GM06990 (cell line): ENCODE measurements at regions not wholly inside any gene's neighbourhood (a gene's known extent, or its start where the extent isn't known, plus 50 kb on each side); places are given as distances from the start of the nearest gene placed in this dataset.

Experiments
- DNase-seq: peaks from one replicate; pipeline ENCODE4 v3.0.0-alpha.2; 2011; ENCODE audit not compliant: insufficient read length; ENCODE audit errors: extremely low read depth
- H3K27me3 ChIP-seq: replicated peaks from 2 replicates; pipeline ENCODE4 v1.6.0; 2011; ENCODE audit warnings: low read length; ENCODE audit not compliant: control insufficient read depth, insufficient read depth
- H3K36me3 ChIP-seq: 2 replicates; pipeline ENCODE4 v1.5.1; 2011; ENCODE audit warnings: low read length; ENCODE audit not compliant: control insufficient read depth, insufficient read depth
- H3K4me3 ChIP-seq: replicated peaks from 2 replicates; pipeline ENCODE4 v1.5.1; 2011; ENCODE audit warnings: low read depth, mild to moderate bottlenecking, control low read depth, low read length
- TF ChIP-seq, protein P1 (sequence below): IDR thresholded peaks from 2 replicates; pipeline ENCODE4 v1.5.1; 2011; ENCODE audit warnings: low read length, control low read depth, mild to moderate bottlenecking, inconsistent platforms; ENCODE audit not compliant: insufficient read depth, poor library complexity, severe bottlenecking

DNA sequence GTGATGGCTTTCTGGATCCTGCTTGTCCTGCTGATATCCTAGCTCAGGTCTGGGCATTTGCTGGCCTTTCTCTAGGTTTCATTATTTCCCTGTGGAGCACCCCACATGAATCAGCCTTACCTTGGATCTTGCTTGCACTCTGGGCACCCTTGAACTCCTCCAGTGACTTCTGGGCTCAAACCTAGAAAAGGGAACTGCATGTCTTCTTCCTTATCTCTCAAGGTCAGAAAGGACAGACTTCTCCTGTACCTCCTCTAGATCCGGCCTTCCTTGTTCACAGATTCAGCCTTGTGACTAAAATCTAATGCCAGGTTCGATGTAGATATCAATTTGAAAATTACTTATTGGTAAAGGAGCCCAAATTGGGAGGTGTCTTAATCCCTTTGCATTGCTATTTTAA lies 267.9 kb downstream of the PARP8 start:
- no peaks in the 10 kb centered on the region for H3K36me3 ChIP-seq
- DNase-seq: no peak
- no peaks in the 10 kb centered on the region for H3K27me3 ChIP-seq
- no peak overlapping the region for H3K4me3 ChIP-seq
- TF ChIP-seq, protein P1, sequence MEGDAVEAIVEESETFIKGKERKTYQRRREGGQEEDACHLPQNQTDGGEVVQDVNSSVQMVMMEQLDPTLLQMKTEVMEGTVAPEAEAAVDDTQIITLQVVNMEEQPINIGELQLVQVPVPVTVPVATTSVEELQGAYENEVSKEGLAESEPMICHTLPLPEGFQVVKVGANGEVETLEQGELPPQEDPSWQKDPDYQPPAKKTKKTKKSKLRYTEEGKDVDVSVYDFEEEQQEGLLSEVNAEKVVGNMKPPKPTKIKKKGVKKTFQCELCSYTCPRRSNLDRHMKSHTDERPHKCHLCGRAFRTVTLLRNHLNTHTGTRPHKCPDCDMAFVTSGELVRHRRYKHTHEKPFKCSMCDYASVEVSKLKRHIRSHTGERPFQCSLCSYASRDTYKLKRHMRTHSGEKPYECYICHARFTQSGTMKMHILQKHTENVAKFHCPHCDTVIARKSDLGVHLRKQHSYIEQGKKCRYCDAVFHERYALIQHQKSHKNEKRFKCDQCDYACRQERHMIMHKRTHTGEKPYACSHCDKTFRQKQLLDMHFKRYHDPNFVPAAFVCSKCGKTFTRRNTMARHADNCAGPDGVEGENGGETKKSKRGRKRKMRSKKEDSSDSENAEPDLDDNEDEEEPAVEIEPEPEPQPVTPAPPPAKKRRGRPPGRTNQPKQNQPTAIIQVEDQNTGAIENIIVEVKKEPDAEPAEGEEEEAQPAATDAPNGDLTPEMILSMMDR: no peak

- TF ChIP-seq, protein P1: no peak
- no peaks in the 10 kb centered on the region for H3K36me3 ChIP-seq
- DNase-seq: no peak
- H3K27me3 ChIP-seq: no peaks in the 10 kb centered on the region
- H3K4me3 ChIP-seq: no peak overlapping the region
Observed at GRCh38 chr5:50945139-50945538, 278.7 kb downstream of the PARP8 start.

GRCh38 chr5:50947906-50948683 lies 281.7 kb downstream of the PARP8 start:
- TF ChIP-seq, protein P1: no peak
- H3K27me3 ChIP-seq: no peaks in the 10 kb centered on the region
- no peaks in the 10 kb centered on the region for H3K36me3 ChIP-seq
- DNase-seq: no peak
- no peak overlapping the region for H3K4me3 ChIP-seq

DNA sequence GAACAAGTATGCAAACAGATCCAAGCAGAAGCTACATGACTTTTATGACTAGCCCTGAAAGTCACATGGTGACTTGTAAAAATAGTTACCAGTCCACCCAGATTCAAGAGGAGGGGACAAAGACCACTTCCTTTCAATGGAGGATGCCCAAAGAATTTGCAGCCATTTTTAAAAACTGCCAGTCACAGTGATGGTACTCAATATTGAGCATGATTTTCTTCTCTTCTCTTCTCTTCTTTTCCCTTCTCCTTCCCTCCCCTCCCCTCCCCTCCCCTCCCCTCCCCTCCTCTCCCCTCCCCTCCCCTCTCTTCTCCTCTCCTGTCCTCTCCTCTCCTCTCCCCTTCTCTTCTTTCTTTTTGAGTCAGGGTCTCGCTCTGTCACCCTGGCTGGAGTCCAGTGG lies 286.9 kb downstream of the PARP8 start:
- Histone ChIP-seq H3K4me3 (no peak overlapping the region), H3K36me3 (no peaks in the 10 kb centered on the region), H3K27me3 (no peaks in the 10 kb centered on the region)
- TF ChIP-seq, protein P1: no peak
- no peak for DNase-seq

- H3K27me3 ChIP-seq: no peaks in the 10 kb centered on the region; the same call in 1 of the 2 replicates
- no peak for DNase-seq
- no peaks in the 10 kb centered on the region for H3K36me3 ChIP-seq
- H3K4me3 ChIP-seq: no peak overlapping the region
- TF ChIP-seq, protein P1: peak; percentile 53
Observed at GRCh38 chr5:50958852-50959457, 292.5 kb downstream of the PARP8 start.
